ENCODE measurements at regions not wholly inside any gene's neighbourhood (a gene's known extent, or its start where the extent isn't known, plus 50 kb on each side); places are given as distances from the start of the nearest gene placed in this dataset.
"Not testable (repeated sequence)": the region's sequence is repeated elsewhere in the genome, so short reads cannot be mapped to it uniquely, and the experiment has no call there.

DNA sequence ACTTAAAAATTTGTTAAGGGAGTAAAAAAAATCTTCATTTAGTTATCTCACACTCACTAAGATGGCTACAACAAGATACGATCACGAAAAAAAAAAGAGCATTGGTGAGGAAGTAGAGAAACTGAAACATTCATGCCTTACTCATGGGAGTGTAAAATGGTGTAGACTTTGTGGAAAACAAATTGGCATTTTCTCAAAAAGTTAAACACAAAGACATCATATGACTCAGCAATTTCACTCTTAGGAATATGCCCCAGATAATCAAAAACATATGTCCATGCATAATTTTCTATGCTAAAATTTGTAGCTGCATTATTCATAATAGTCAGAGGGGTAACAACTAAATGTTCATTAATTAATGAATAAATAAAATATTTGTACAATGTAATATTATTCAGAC, 120.9 kb upstream of the IRAK1BP1 start:
- H3K79me2 ChIP-seq (ENCODE audit: control insufficient read depth, low read length), result no peaks in the 10 kb centered on the region
- H3K9me3 ChIP-seq (ENCODE audit: control insufficient read depth, insufficient read depth, low read length), result no peaks in the 10 kb centered on the region
- H3K4me3 ChIP-seq (ENCODE audit: low read length), result no peak overlapping the region
- TF ChIP-seq CTCF (IDR thresholded peaks at IDR 0.05; ENCODE audit: low read depth, low read length, poor library complexity, severe bottlenecking) (no peak), EZH2phosphoT487 (IDR thresholded peaks at IDR 0.05; ENCODE audit: borderline replicate concordance, low read length) (no peak)
- no peaks in the 10 kb centered on the region for H3K9me2 ChIP-seq (replicated peaks; ENCODE audit: control insufficient read depth, low read length)
- no peaks in the 10 kb centered on the region for H3K36me3 ChIP-seq (ENCODE audit: control insufficient read depth, low read length)
- no peaks in the 10 kb centered on the region for H3K4me1 ChIP-seq (ENCODE audit: control insufficient read depth, low read length)
- H3F3A ChIP-seq (ENCODE audit: control insufficient read depth, insufficient read depth), result no peaks in the 10 kb centered on the region
- no peak overlapping the region for H3K4me2 ChIP-seq (ENCODE audit: low read length)
- H3K27ac ChIP-seq (ENCODE audit: low read depth, low read length), result no peak overlapping the region
- no peaks in the 10 kb centered on the region for H4K20me1 ChIP-seq (ENCODE audit: control insufficient read depth, insufficient read depth, low read depth, low read length)
- H3K27me3 ChIP-seq (ENCODE audit: control insufficient read depth, low read length), result no peaks in the 10 kb centered on the region

GRCh38 chr6:78749326-78749725, 118.0 kb upstream of the IRAK1BP1 start:
- TF ChIP-seq EZH2phosphoT487 (IDR thresholded peaks at IDR 0.05; ENCODE audit: borderline replicate concordance, low read length) (no peak), CTCF (IDR thresholded peaks at IDR 0.05; ENCODE audit: low read depth, low read length, poor library complexity, severe bottlenecking) (no peak)
- H3F3A ChIP-seq (ENCODE audit: control insufficient read depth, insufficient read depth), result no peaks in the 10 kb centered on the region
- H3K9me3 ChIP-seq (ENCODE audit: control insufficient read depth, insufficient read depth, low read length), result no peaks in the 10 kb centered on the region
- no peaks in the 10 kb centered on the region for H4K20me1 ChIP-seq (ENCODE audit: control insufficient read depth, insufficient read depth, low read depth, low read length)
- no peaks in the 10 kb centered on the region for H3K9me2 ChIP-seq (replicated peaks; ENCODE audit: control insufficient read depth, low read length)
- H3K79me2 ChIP-seq (ENCODE audit: control insufficient read depth, low read length), result no peaks in the 10 kb centered on the region
- no peak overlapping the region for H3K4me2 ChIP-seq (ENCODE audit: low read length)
- no peak overlapping the region for H3K4me3 ChIP-seq (ENCODE audit: low read length)
- H3K27me3 ChIP-seq (ENCODE audit: control insufficient read depth, low read length), result no peaks in the 10 kb centered on the region
- no peaks in the 10 kb centered on the region for H3K4me1 ChIP-seq (ENCODE audit: control insufficient read depth, low read length)
- no peak overlapping the region for H3K27ac ChIP-seq (ENCODE audit: low read depth, low read length)
- no peaks in the 10 kb centered on the region for H3K36me3 ChIP-seq (ENCODE audit: control insufficient read depth, low read length)

- H3K4me1 ChIP-seq (ENCODE audit: control insufficient read depth, low read length); H3K27me3 ChIP-seq (ENCODE audit: control insufficient read depth, low read length); H3K9me3 ChIP-seq (ENCODE audit: control insufficient read depth, insufficient read depth, low read length); H3K4me3 ChIP-seq (ENCODE audit: low read length); H4K20me1 ChIP-seq (ENCODE audit: control insufficient read depth, insufficient read depth, low read depth, low read length); H3F3A ChIP-seq (ENCODE audit: control insufficient read depth, insufficient read depth); H3K36me3 ChIP-seq (ENCODE audit: control insufficient read depth, low read length); H3K4me2 ChIP-seq (ENCODE audit: low read length); H3K27ac ChIP-seq (ENCODE audit: low read depth, low read length); H3K79me2 ChIP-seq (ENCODE audit: control insufficient read depth, low read length); H3K9me2 ChIP-seq (replicated peaks; ENCODE audit: control insufficient read depth, low read length): not testable (repeated sequence)
These were observed 109.0 kb upstream of the IRAK1BP1 start for GRCh38 chr6:78758297-78758798.

DNA sequence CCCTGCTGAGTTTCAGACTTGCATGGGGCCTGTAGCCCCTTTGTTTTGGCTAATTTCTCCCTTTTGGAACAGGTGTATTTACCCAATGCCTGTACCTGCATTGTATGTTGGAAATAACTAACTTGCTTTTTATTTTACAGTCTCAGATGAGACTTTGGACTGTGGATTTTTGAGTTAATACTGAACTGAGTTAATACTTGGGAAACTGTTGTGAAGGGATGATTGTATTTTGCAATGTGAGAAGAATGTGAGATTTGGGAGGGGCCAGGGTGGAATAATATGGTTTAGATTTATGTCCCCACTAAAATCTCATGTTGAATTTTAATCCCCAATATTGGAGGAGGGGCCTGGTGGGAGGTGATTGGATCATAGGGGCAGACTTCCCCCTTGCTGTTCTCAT, 99.1 kb upstream of the IRAK1BP1 start:
- no peaks in the 10 kb centered on the region for H4K20me1 ChIP-seq (ENCODE audit: control insufficient read depth, insufficient read depth, low read depth, low read length)
- H3K4me3 ChIP-seq (ENCODE audit: low read length), result no peak overlapping the region
- no peaks in the 10 kb centered on the region for H3K9me2 ChIP-seq (replicated peaks; ENCODE audit: control insufficient read depth, low read length)
- TF ChIP-seq EZH2phosphoT487 (IDR thresholded peaks at IDR 0.05; ENCODE audit: borderline replicate concordance, low read length) (no peak), CTCF (IDR thresholded peaks at IDR 0.05; ENCODE audit: low read depth, low read length, poor library complexity, severe bottlenecking) (no peak)
- H3K36me3 ChIP-seq (ENCODE audit: control insufficient read depth, low read length), result no peaks in the 10 kb centered on the region
- H3K79me2 ChIP-seq (ENCODE audit: control insufficient read depth, low read length), result no peaks in the 10 kb centered on the region
- no peaks in the 10 kb centered on the region for H3K27me3 ChIP-seq (ENCODE audit: control insufficient read depth, low read length)
- no peak overlapping the region for H3K4me2 ChIP-seq (ENCODE audit: low read length)
- no peaks in the 10 kb centered on the region for H3K4me1 ChIP-seq (ENCODE audit: control insufficient read depth, low read length)
- no peak overlapping the region for H3K27ac ChIP-seq (ENCODE audit: low read depth, low read length)
- H3K9me3 ChIP-seq (ENCODE audit: control insufficient read depth, insufficient read depth, low read length), result no peaks in the 10 kb centered on the region
- no peaks in the 10 kb centered on the region for H3F3A ChIP-seq (ENCODE audit: control insufficient read depth, insufficient read depth)

All from DOHH2 (cell line).